ENCODE measurements at regions not wholly inside any gene's neighbourhood (a gene's known extent, or its start where the extent isn't known, plus 50 kb on each side); places are given as distances from the start of the nearest gene placed in this dataset.
"Not testable (repeated sequence)": the region's sequence is repeated elsewhere in the genome, so short reads cannot be mapped to it uniquely, and the experiment has no call there.

DNA sequence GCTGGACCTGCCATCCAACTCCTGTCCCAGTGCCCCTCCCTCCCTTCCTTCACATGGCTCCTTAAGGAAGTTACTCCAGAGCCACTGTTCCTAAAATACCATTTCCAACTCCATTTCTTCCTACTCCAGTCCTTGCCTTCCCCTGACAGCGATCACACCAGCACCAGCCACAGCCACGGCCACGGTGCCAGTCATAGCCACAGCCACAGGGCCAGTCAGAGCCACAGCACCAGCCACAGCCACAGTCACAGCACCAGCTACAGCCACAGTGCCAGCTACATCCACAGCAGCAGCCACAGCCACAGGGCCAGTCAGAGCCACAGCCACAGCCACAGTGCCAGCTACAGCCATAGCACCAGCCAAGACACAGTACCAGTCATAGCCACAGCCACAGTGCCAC lies 110.7 kb upstream of the IRX2 start:
- not testable (repeated sequence) for DNase-seq, ATAC-seq

DNA sequence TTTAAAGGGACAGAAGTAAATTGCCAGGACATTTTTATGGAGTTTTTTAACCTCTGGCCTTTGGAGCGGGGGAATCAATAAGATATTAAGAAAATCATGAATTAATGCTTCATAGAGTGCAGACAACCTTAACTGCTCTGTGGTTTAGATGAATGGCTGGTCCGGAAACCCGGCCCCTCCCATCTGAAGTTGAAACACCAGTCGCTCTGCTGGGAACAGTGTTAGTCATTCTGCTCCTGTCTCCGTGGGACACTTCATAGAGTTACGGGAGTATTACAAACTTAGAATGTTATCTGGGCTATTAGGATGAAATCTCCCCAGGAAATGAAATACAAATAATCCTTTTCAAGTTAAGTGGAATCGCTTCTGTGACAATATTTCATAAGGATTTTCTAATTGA lies 110.1 kb upstream of the IRX2 start:
- ATAC-seq (no peak), DNase-seq (no peak)

GRCh38 chr5:2860101-2860500 lies 108.6 kb upstream of the IRX2 start:
- ATAC-seq, result no peak
- DNase-seq, result no peak

- no peak for ATAC-seq
- DNase-seq, result no peak
These were observed 106.4 kb upstream of the IRX2 start for GRCh38 chr5:2857837-2858236.

GRCh38 chr5:2856206-2856605 lies 104.7 kb upstream of the IRX2 start:
- DNase-seq (no peak), ATAC-seq (no peak)

DNA sequence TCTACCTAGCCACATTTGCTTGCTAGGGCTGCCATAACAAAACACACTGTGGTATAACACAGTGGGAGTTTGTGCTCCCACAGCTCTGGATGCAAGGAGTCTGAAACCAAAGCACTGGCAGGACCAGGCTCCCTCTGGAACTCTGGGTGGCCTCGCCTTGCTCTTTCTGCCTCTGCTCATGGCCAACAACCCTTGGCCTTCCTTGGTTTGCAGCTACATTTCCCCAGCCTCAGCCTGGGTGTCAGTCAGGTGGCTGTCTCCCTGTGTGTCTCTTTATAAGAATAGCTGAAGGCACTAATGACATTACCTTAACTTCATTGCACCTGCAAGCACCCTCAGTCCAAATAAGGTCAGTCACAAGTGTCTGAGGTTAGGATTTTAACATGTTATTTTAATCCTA lies 101.0 kb upstream of the IRX2 start:
- DNase-seq, result no peak
- ATAC-seq, result no peak

DNA sequence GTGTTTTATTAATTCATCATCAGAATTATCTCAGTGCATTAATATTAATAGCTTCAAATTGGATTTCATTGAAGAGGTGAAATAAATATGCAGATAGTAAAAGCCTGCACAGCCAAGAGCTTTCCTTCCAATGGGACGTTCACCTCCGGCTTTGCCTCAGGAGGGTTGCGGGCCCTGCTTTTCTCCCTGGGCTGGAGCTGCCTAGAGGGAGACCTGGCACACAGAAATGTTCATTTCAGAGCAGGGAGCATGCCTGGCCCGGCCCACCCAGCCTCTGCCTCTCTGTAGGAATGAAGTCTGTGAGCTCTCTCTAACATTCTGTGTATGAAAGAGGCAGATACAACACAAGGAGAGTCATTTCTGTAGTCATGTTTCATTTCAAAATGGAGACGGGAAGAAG lies 100.4 kb upstream of the IRX2 start:
- ATAC-seq, result no peak

DNA sequence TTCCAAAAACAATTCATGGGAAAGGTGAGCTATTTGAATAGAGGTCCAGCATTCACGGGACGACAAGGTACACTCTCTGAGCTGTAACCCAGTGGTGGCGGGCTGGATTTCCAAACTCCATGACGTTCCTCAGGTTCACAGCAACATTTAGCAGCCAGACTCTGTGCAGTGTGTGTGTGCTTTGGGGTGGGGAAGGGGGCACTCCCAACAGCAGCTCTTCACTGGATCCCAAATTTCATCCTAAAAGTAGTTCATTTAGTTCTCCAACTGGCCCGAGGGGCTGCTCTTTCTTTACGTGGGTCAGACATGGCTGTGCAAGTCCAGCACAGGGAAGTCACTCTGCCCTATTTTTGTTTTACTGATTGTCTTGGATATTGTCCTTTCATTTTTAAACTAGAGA lies 98.0 kb upstream of the IRX2 start:
- no peak for DNase-seq
- ATAC-seq, result no peak

More for the DNA sequence above, 100.4 kb upstream of the IRX2 start:
- DNase-seq, result no peak

- ATAC-seq, result no peak
- DNase-seq, result no peak
These were observed 97.1 kb upstream of the IRX2 start for GRCh38 chr5:2848619-2849018.

- ATAC-seq (no peak), DNase-seq (no peak)
These were observed 96.1 kb upstream of the IRX2 start for GRCh38 chr5:2847608-2848007.

- no peak for ATAC-seq
- no peak for DNase-seq
These were observed 89.7 kb upstream of the IRX2 start for GRCh38 chr5:2841208-2841607.

DNA sequence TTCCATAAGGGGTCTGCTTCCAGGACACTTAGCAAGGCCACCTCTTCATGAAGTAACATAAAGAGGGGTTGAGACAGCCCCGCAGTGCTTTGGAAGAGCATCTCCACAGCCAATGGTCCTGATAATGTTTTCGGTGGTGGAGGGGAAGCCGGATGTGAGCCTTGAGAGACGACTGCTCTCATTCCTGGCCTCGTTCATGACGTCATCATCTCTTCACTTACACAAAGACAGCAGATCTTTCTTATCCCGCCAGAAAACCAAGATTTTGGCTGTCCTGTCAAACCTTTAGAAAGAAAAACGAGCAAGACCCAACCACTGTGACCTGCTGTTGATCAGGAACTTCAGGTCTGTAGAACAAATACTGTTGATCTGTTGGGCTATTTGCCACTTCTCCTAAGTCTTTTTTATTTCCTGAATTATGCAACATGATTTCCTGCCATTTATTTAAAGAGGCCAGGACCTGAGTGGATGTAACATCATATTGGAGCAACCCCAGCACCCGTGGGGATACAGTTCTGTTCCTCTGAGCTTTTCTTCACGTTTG lies 89.0 kb upstream of the IRX2 start:
- ATAC-seq, result no peak
- DNase-seq, result no peak

DNA sequence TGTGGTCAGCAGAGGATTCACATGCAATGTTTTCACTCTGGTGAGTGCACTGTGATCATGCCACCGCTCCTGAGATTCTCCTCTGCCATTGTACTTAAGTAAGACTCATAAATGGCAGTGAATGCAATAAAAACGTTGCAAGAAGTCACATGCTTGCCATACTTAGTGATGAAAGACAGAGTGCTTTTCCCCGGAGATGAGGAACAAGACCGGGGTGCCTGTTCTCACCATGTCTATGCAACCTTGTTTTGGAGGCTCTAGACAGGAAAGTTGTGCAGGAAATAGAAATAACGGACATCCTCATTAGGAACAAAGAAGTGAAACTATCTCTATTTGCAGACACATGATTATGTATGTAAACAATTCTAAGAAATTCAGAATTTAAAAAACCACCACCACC lies 84.7 kb upstream of the IRX2 start:
- ATAC-seq, result no peak
- DNase-seq, result no peak

- no peak for ATAC-seq
- no peak for DNase-seq
These were observed 82.1 kb upstream of the IRX2 start for GRCh38 chr5:2833556-2833955.

DNA sequence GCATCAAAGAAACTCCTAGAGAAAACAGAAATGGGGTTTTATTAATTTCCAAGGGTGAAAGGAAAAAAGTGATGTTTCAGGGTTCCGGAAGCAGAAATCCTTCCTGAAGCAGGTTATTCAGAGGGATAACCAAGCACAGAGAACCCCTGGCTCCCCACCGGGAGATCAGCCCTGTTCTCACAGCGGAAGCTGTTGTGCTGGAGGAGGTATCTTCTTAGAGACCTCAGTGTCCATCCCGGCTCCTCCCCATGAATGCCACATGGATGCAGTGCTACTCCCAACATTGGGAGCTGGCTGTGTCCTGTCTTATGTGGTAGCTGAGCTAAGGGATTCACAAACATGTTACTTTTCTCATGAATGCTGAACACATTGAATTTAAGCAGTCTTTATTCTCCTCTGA lies 80.9 kb upstream of the IRX2 start:
- ATAC-seq, result no peak
- DNase-seq, result no peak

- DNase-seq (no peak), ATAC-seq (no peak)
These were observed 77.8 kb upstream of the IRX2 start for GRCh38 chr5:2829239-2829638.

DNA sequence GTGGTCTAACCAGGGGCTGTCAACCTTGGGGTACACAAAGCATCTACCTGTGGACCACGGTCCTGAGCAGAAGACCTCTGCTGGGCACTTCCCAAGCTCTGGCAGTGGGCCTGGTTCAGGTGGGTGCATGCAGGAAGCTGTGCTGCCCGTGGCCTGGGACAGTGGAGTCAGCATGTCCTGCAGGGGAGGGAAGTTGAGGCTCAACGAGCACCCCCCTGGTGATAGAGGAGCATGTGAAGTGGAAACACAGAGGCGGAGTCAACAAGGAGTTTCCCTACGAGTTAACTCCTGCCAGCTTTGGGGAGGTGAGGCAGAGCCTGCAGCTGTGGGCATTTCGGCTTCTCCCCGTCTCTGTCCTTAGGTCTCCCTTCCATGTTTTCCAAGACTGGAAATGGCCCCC lies 67.5 kb upstream of the IRX2 start:
- DNase-seq (no peak), ATAC-seq (no peak)

DNA sequence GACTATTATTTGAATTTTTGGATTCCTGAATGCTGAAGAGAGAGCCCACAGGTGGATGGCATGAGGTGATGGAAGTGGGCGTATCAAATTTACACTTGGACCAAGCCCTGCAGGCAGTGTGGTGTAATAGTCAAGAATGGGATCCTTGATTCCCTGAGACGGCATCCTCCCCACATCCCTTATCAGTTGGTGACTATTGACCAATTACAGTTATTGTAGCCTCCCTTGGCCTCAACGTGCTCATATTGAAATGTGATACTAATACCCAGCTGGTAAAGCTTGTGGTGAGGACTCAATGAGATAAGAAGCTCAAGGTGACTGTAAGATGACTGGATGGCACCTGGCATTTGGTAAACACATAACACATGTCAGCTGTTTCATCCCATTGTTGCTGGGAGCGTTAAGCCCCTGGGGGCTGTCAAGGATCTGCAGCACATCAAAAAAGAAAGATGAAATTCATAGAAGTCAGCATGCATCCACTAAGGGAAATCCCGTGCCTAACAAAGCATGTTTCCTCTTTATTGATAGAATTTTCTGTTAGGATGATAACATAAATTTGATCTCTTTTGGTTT lies 65.6 kb upstream of the IRX2 start:
- DNase-seq, result no peak
- ATAC-seq, result no peak

DNA sequence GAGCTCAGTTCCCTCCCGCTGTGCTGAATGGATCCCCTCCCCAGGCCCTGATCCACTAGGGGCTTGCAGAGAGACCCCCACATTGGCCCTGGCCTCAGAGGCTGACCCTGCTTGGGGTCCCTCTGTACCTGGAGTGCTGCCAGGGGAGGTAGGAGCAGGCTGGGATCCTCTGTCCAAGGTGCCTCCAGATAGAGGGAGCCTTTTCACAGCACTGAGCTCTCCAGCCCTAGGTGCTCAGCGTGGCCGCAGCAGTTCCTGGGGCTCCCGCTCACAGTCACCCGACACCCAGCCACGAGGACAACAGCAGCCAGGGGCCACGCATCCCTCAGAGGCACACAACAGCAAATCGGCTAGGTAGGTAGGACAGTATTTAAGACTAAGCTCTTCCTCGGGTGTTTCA lies 62.2 kb upstream of the IRX2 start:
- DNase-seq (no peak), ATAC-seq (no peak)

DNA sequence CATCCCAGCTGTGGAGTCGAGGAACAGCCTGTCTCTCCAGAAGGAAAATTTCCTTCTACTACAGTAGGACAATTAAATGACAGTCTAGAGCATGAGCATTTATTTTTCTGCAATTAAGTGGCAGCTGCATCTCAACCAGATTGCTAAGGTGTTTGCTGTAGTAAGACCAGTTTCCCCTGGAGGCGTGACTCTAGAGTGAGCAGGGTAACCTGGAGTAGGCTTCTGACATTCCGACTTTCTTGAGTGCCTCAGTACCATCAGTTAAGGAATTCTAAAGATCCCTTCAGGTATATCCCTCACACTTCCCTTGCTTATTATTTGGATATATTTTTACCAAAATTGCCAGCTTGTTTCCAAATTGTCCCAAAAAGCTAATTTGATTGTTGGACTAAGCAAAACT lies 59.2 kb upstream of the IRX2 start:
- DNase-seq (no peak), ATAC-seq (no peak)

DNA sequence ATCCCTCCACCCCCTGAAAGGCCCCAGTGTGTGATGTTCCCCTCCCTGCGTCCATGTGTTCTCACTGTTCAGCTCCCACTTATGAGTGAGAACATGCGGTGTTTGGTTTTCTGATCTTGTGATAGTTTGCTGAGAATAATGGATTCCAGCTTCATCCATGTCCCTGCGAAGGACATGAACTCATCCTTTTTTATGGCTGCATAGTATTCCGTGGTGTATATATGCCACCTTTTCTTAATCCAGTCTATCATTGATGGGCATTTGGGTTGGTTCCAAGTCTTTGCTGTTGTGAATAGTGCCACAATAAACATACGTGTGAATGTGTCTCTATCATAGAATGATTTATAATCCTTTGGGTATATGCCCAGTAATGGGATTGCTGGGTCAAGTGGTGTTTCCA lies 55.8 kb upstream of the IRX2 start:
- ATAC-seq, DNase-seq: not testable (repeated sequence)

GRCh38 chr5:2806176-2806575 lies 54.7 kb upstream of the IRX2 start:
- ATAC-seq, result no peak
- no peak for DNase-seq

- ATAC-seq (no peak), DNase-seq (no peak)
These were observed 53.6 kb upstream of the IRX2 start for GRCh38 chr5:2805080-2805479.

- ATAC-seq (no peak), DNase-seq (no peak)
These were observed 52.3 kb upstream of the IRX2 start for GRCh38 chr5:2803751-2804150.

Measured in stimulated activated naive CD8-positive, alpha-beta T cell treated with anti-CD3 and anti-CD28 coated beads, Interleukin-15, Interleukin-2, amounts not matched to agents 100 U/mL and 50 U/mL, for 24 hours (primary cell).